Ovary (tissue), 7 donors: ENCODE measurements at regions not wholly inside any gene's neighbourhood (a gene's known extent, or its start where the extent isn't known, plus 50 kb on each side); places are given as distances from the start of the nearest gene placed in this dataset.

Experiments used
- DNase-seq, 5 donors: peaks; one replicate each; pipeline ENCODE4 v3.0.0-alpha.2; 2019 to 2020
- H3K27ac ChIP-seq, 2 donors: fragments of 200-600 bp; one replicate each; pipeline versions ENCODE4 v1.5.1 to v1.8.0; 2019 to 2022
- H3K27me3 ChIP-seq: fragments of 200-600 bp; one replicate; pipeline ENCODE4 v1.8.0; 2022
- H3K36me3 ChIP-seq: fragments of 200-600 bp; sonication (generic); one replicate; pipeline ENCODE4 v1.5.1; 2019
- H3K4me1 ChIP-seq: one replicate; pipeline ENCODE4 v1.8.1; 2013; ENCODE audit warnings: mild to moderate bottlenecking, moderate library complexity; ENCODE audit not compliant: insufficient read depth
- H3K4me3 ChIP-seq: fragments of 200-600 bp; sonication (generic); one replicate; pipeline ENCODE4 v1.5.1; 2017
- H3K9me3 ChIP-seq, 2 donors: fragments of 200-600 bp in 1 of 2; sonication (generic) in 1 of 2; one replicate each; pipeline versions ENCODE4 v1.5.1 to v1.8.1; 2013 to 2019; ENCODE audit warnings: mild to moderate bottlenecking in 1 of 2, moderate library complexity in 1 of 2
- EP300 ChIP-seq: sonication (generic); formaldehyde crosslinking; IDR thresholded peaks from one replicate; pipeline ENCODE4 v1.6.1; 2017; ENCODE audit warnings: antibody characterized with exemption
- POLR2A ChIP-seq: fragments of 450-650 bp; IDR thresholded peaks from one replicate; pipeline ENCODE4 v1.6.1; 2017; ENCODE audit warnings: antibody characterized with exemption, mild to moderate bottlenecking, moderate library complexity
- WGBS, 3 donors: extraction: QIAGEN DNeasy Blood & Tissue Kit in 1 of 3; methylation state at CpG; one replicate each; pipeline versions ENCODE4 v1.1.5 to v1.1.7; 2013 to 2017; 5-methylcytosine and 5-hydroxymethylcytosine counted together
- intact Hi-C, 4 donors: fragments of 100-400 bp; cut with DNase I; formaldehyde crosslinking; loops; one replicate each; pipeline versions ENCODE4 v1.11.0 to v1.15.1; 2022 to 2023
- TF ChIP-seq, protein P1 (sequence below), 3 donors: fragments of 450-650 bp in 2 of 3; fragments of 200-600 bp in 1 of 3; IDR thresholded peaks; one replicate each; pipeline versions ENCODE4 v1.5.1 to v1.8.0; 2016 to 2022; ENCODE audit warnings: antibody characterized with exemption in 3 of 3, mild to moderate bottlenecking in 1 of 3
- donor health status: DM: no; HTN: no; CAD: no; lungs with moderate emphysema.
- donor health status: DM: no; HTN: no; CAD: no.
- donor health status: Bipolar disorder and iron deficiency.
- donor health status: DM: no; HTN: no; CAD: no.
- donor health status: DM: yes; HTN: yes; CAD: no.

DNA sequence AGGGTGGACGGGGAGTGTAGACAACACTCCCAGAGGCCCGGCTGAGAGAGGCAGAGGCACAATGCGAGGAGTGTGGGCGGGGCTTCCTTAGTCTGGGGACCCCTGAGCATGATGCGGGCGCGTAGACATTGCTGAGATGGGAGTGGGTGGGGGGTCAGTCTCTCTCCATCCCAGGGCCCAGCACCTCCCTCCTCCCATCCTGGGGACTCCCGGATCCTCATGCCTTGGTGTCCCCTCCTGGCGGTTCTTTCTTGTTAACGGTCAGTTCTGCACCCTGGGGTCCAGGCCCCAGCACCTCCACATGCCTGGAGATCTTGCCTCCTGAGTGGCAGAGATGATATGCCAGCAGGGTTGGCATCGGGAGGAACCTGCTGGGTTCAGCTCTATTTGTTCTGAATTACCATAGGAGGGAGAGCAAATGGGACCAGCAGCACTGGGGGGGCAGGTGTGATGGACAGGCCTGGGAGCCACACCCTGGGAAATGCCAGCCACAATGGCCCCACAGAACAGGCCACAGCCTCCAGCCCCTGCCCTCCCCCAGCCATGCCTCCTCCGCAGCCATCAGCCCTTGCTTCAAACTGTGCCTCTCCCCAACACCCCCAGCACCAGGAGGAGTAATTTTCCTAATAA, 55.7 kb downstream of the RTL6 start:
- Histone ChIP-seq H3K4me3 (no peak overlapping the region), H3K9me3 (no peaks in the 10 kb centered on the region), H3K27ac (no peak overlapping the region), H3K36me3 (no peaks in the 10 kb centered on the region), H3K4me1 (no peaks in the 10 kb centered on the region), H3K27me3 (no peaks in the 10 kb centered on the region)
- no peak for TF ChIP-seq EP300
- TF ChIP-seq, protein P1, sequence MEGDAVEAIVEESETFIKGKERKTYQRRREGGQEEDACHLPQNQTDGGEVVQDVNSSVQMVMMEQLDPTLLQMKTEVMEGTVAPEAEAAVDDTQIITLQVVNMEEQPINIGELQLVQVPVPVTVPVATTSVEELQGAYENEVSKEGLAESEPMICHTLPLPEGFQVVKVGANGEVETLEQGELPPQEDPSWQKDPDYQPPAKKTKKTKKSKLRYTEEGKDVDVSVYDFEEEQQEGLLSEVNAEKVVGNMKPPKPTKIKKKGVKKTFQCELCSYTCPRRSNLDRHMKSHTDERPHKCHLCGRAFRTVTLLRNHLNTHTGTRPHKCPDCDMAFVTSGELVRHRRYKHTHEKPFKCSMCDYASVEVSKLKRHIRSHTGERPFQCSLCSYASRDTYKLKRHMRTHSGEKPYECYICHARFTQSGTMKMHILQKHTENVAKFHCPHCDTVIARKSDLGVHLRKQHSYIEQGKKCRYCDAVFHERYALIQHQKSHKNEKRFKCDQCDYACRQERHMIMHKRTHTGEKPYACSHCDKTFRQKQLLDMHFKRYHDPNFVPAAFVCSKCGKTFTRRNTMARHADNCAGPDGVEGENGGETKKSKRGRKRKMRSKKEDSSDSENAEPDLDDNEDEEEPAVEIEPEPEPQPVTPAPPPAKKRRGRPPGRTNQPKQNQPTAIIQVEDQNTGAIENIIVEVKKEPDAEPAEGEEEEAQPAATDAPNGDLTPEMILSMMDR (IDR thresholded peaks at IDR 0.05) = no peak
- no peak for TF ChIP-seq POLR2A
- intact Hi-C loops = no loop called here
- WGBS, 3 donors = 52 to 96% (median 63%) methylated on average over 10 to 12 of the region's 12 CpGs
- DNase-seq = no peak

DNA sequence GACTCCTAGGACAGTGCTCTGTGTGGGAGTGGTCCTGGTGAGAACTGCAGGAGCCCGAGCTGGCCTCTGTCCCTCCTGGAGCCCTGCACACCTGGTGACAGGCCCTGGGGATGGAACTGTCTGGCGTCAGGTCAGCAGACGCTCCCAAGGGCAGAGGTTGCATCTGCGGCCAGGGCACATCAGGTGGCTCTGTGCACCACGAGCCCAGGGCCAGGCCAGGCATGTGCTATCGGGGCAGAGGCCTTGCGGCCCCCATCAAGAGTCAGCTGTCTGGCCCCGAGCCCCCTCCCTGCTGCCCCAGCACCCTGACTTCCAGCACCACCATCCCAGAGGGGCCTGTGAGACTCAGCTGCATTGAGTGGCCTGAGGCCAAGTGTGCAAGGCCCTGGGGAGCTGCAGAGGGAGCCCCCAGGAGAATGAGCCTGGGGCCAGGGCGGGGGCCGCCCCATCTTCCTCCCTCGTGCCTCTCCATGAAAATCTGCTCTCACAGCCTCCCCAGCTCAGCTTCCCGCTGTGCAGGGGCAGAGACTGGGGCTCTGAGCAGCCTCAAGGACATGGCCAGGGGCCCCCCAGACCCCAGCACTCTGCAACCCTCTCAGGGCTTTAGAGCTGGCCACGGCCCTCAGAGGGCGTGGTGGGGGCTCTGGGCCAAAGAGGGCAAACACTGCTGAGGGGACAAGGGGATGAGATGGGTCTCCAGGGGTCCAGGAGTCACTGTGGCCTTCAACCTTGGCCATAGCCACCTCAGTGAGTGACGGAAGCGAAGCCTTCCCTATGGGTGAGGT, 56.4 kb downstream of the RTL6 start:
- H3K4me1 ChIP-seq = no peaks in the 10 kb centered on the region
- DNase-seq = no peak
- 73 to 92% (median 74%) methylated on average over 15 to 16 of the region's 16 CpGs for WGBS, 3 donors
- H3K9me3 ChIP-seq = no peaks in the 10 kb centered on the region
- no peaks in the 10 kb centered on the region for H3K36me3 ChIP-seq
- TF ChIP-seq, protein P1 (IDR thresholded peaks at IDR 0.05) = no peak
- TF ChIP-seq POLR2A = no peak
- TF ChIP-seq EP300 = no peak
- no peak overlapping the region for H3K27ac ChIP-seq
- H3K4me3 ChIP-seq = no peak overlapping the region
- no peaks in the 10 kb centered on the region for H3K27me3 ChIP-seq
- intact Hi-C loops = no loop called here

GRCh38 chr22:44440224-44441160, 57.5 kb downstream of the RTL6 start:
- intact Hi-C loops = no loop called here
- H3K9me3 ChIP-seq = no peaks in the 10 kb centered on the region
- no peak overlapping the region for H3K27ac ChIP-seq
- 85 to 91% (median 86%) methylated on average over 19 of the region's 19 CpGs for WGBS, 3 donors
- no peaks in the 10 kb centered on the region for H3K36me3 ChIP-seq
- H3K4me3 ChIP-seq = no peak overlapping the region
- TF ChIP-seq EP300 = no peak
- TF ChIP-seq, protein P1 (IDR thresholded peaks at IDR 0.05) = no peak
- no peak for TF ChIP-seq POLR2A
- H3K4me1 ChIP-seq = no peaks in the 10 kb centered on the region
- no peaks in the 10 kb centered on the region for H3K27me3 ChIP-seq
- DNase-seq = no peak
